GM12874 (cell line): ENCODE measurements at regions not wholly inside any gene's neighbourhood (a gene's known extent, or its start where the extent isn't known, plus 50 kb on each side); places are given as distances from the start of the nearest gene placed in this dataset.
A peak's percentile ranks its signal among the peaks of the same experiment; 100 is the strongest.

ENCODE experiments used
- CTCF ChIP-seq: IDR thresholded peaks from 2 replicates; pipeline ENCODE4 v1.5.1; 2011; ENCODE audit warnings: low read depth, mild to moderate bottlenecking, control low read depth, low read length, moderate library complexity; ENCODE audit not compliant: insufficient read depth

GRCh38 chr7:24057243-24057642 is 226.7 kb upstream of the NPY start:
- TF ChIP-seq CTCF, result peak; percentile 23; the same call in 1 of the 2 replicates

DNA sequence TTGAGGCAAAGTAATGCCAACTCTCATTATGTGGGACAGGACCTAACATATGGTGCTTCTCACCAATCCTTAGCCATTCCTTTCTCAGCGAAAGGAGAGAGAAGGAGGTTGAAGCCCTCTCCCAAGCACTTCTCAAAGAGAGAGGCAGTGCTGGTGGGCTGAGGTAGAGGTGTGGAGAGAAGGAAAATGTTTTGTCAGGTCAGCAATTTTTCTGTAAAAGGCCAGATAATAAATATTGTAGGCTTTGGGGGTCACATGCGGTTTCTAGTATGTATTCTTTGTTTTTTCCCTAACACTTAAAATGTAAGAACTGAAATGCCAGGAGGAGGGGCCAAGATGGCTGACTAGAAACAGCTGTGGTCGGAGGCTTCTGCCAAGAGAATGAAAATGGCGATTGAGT is 225.0 kb upstream of the NPY start:
- no peak for TF ChIP-seq CTCF

DNA sequence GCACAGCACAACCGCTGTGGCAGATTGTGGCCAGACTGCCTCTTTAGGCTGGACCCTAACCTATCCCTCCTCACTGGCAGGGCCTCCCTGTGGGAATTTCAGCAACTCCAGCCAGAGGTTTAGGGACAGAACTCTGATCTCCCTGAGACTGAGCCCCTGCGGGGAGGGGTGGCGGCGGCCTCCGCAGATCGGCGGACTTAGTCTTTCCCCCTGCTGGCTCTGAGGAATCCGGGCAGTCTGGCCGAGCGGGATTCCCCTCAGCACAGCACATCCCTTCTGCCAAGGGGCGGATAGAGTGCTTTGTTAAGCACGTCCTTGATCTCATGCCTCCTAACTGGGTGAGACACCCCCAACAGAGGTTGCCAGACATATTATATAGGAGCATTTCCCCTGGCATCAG is 224.2 kb upstream of the NPY start:
- no peak for TF ChIP-seq CTCF

DNA sequence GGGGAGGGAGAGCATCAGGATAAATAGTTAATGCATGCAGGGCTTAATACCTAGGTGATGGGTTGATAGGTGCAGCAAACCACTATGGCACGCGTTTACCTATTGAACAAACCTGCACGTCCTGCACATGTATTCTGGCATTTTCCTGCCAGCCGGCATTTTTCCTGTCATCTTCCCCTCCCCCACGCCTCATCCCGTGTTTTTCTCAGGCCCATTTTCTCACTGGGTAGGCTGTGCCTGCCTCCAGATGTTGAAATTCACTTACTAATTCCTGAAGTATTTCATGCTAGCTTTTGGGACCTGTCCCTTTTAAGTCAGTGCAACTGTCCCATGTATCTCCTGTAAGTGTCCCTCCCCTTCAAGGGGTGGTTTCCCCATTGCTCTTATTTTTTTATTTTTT is 220.3 kb upstream of the NPY start:
- TF ChIP-seq CTCF, result no peak

DNA sequence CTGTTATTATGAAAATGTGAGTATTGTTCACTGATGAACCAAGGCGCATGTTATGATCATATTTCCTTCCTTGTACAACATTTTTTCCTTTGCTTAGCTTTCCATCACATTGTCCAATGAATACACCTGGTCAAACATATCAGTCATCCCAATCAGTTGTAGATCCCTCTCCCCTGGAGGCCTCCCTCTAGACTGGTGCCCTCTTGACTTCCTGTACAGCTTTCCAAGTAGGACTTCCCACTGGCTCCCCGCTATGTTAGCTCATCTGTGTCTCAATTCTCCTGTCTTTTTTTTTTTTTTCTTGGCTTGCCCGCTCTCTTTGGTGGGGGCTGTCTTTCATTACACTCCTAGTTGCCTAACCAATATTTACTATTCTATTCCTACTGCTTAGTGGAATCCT is 214.2 kb upstream of the NPY start:
- TF ChIP-seq CTCF, result no peak

DNA sequence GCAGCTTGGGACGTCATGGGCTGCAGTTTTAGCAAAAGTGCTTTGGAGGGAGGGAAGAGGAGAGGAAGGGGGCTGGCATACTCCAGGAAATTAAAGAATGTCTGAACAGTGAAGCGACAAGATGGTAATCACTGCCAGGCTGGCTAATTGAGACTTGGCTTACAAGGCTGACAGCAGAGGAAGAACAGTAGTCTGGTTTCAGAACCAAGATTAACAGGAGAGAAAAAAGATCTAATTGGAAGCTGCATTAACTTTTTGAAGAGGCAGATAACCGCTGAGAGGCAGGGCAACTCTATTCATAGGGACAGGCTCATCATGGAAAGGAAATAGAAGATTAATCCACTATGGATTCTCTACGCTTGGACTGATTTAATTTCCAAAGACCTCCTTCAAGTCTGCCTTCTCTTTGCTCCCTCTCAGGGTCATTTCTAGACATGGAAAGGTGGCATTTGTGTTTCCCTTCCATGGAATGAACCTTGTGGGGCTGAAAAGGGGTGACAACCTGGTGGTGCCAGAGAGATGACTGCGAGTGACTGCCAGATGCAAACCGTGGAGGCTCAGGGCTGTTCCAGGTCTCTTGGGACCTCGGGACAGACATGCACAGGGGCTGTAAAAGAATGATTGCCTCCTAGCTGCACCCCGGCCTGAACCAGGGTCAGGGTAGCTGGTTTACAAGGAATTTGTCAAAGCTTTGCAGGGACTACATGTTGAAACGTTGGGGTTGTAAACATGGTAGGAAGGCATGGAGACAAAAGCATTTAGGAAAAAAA is 210.2 kb upstream of the NPY start:
- TF ChIP-seq CTCF, result no peak

DNA sequence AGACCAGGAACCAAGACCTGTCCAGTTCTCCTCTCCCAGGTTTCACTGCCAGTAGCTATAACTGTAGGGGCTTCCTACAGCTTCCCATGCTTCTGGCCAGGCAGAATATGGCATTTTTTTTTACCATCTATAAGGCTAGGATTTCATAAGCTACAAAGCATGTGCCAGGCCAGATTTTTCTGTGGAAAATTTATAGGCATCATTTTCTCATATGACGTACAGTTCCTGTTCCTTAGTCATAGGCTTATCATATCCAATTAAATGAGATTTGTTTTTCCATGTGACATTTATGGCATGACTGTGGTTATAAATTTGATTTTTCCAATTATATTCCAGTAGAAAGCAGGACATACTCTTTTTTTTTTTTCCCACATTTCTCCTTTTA is 208.6 kb upstream of the NPY start:
- no peak for TF ChIP-seq CTCF
